ENCODE measurements at regions not wholly inside any gene's neighbourhood (a gene's known extent, or its start where the extent isn't known, plus 50 kb on each side); places are given as distances from the start of the nearest gene placed in this dataset.
A peak's percentile ranks its signal among the peaks of the same experiment; 100 is the strongest.

GRCh38 chr6:150684161-150684560, 84.5 kb downstream of the PLEKHG1 start:
- no peak for TF ChIP-seq CTCF (IDR thresholded peaks at IDR 0.05)
- TF ChIP-seq POLR2A (IDR thresholded peaks at IDR 0.05): no peak
- no peak for TF ChIP-seq POLR2AphosphoS5 (IDR thresholded peaks at IDR 0.05; ENCODE audit: insufficient read depth in 1 of 2, low read depth in 1 of 2)
- no peak overlapping the region for H3K4me3 ChIP-seq
- no peaks in the 10 kb centered on the region for H3K27me3 ChIP-seq
- intact Hi-C loops (cut with DNase I): no loop called here
- DNase-seq (ENCODE audit: extremely low spot score in 2 of 2): no peak
- no peaks in the 10 kb centered on the region for H3K9me3 ChIP-seq
- H3K36me3 ChIP-seq: no peaks in the 10 kb centered on the region
- H3K27ac ChIP-seq: no peak overlapping the region
- H3K4me1 ChIP-seq: peaks cover 7% of the 10 kb centered on the region

- H3K27me3 ChIP-seq: no peaks in the 10 kb centered on the region
- H3K4me1 ChIP-seq: peaks cover 7% of the 10 kb centered on the region
- no peak for DNase-seq (ENCODE audit: extremely low spot score in 2 of 2)
- H3K36me3 ChIP-seq: no peaks in the 10 kb centered on the region
- H3K4me3 ChIP-seq: no peak overlapping the region
- H3K27ac ChIP-seq: no peak overlapping the region
- intact Hi-C loops (cut with DNase I): no loop called here
- no peak for TF ChIP-seq POLR2AphosphoS5 (IDR thresholded peaks at IDR 0.05; ENCODE audit: insufficient read depth in 1 of 2, low read depth in 1 of 2)
- no peak for TF ChIP-seq CTCF (IDR thresholded peaks at IDR 0.05)
- TF ChIP-seq POLR2A (IDR thresholded peaks at IDR 0.05): no peak
- no peaks in the 10 kb centered on the region for H3K9me3 ChIP-seq
Observed at GRCh38 chr6:150684714-150685459, 85.2 kb downstream of the PLEKHG1 start.

GRCh38 chr6:150685860-150686259, 86.2 kb downstream of the PLEKHG1 start:
- no peak for DNase-seq (ENCODE audit: extremely low spot score in 2 of 2)
- Histone ChIP-seq H3K27ac (no peak overlapping the region), H3K4me1 (peaks cover 7% of the 10 kb centered on the region), H3K27me3 (no peaks in the 10 kb centered on the region), H3K9me3 (no peaks in the 10 kb centered on the region), H3K36me3 (no peaks in the 10 kb centered on the region), H3K4me3 (no peak overlapping the region)
- intact Hi-C loops (cut with DNase I): no loop called here
- TF ChIP-seq CTCF (IDR thresholded peaks at IDR 0.05) (peak in 1 of 3 experiments; percentile 8), POLR2A (IDR thresholded peaks at IDR 0.05) (no peak), POLR2AphosphoS5 (IDR thresholded peaks at IDR 0.05; ENCODE audit: insufficient read depth in 1 of 2, low read depth in 1 of 2) (no peak)

DNA sequence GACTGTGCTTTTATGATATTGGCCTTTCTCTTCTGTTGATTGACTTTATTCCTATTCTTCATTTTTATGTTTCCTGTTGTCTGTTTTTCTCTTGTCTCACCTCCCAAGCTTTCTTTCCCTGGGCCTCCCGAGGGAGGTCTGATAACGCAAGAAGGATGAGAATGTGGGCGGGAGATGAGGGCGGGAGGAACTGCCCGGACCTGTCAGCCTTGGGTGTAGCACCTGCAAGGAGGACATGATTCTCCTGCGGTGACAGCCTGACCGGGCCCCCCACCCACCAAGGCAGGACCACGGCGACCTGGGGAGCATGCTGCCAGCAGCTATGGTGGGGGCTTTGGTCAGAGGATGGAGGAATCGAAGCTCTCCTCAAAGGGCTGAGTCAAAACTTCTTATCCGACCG, 86.9 kb downstream of the PLEKHG1 start:
- Histone ChIP-seq H3K9me3 (no peaks in the 10 kb centered on the region), H3K4me1 (peaks cover 7% of the 10 kb centered on the region), H3K4me3 (no peak overlapping the region), H3K27me3 (no peaks in the 10 kb centered on the region), H3K27ac (no peak overlapping the region), H3K36me3 (no peaks in the 10 kb centered on the region)
- TF ChIP-seq POLR2AphosphoS5 (IDR thresholded peaks at IDR 0.05; ENCODE audit: insufficient read depth in 1 of 2, low read depth in 1 of 2): no peak
- TF ChIP-seq CTCF (IDR thresholded peaks at IDR 0.05): no peak
- TF ChIP-seq POLR2A (IDR thresholded peaks at IDR 0.05): no peak
- no peak for DNase-seq (ENCODE audit: extremely low spot score in 2 of 2)
- intact Hi-C loops (cut with DNase I): no loop called here

DNA sequence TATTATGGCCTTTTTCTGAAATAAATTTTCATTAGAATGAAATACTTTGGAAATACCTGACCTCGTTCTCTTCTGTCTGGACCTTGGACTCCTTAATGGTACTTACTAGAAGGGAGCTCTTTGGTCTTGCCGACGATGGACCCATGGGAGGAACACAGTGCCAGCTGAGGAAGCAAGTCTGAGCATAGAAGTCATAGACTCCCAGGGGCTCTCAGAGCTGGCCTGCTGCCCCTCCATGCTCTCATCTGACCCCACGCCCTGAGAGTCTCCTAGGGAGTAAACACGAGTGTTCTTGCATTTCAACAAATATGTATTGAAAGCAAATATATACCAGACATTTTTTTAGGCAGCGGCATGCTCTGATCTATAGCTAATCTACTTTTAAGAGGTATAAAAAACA, 87.8 kb downstream of the PLEKHG1 start:
- H3K27ac ChIP-seq: no peak overlapping the region
- no peaks in the 10 kb centered on the region for H3K27me3 ChIP-seq
- TF ChIP-seq CTCF (IDR thresholded peaks at IDR 0.05) (no peak), POLR2A (IDR thresholded peaks at IDR 0.05) (no peak), POLR2AphosphoS5 (IDR thresholded peaks at IDR 0.05; ENCODE audit: insufficient read depth in 1 of 2, low read depth in 1 of 2) (no peak)
- no peaks in the 10 kb centered on the region for H3K9me3 ChIP-seq
- H3K4me3 ChIP-seq: no peak overlapping the region
- peaks cover 2% of the 10 kb centered on the region for H3K4me1 ChIP-seq
- intact Hi-C loops (cut with DNase I): no loop called here
- no peak for DNase-seq (ENCODE audit: extremely low spot score in 2 of 2)
- no peaks in the 10 kb centered on the region for H3K36me3 ChIP-seq

Data from vagina (tissue), 2 donors.